T47D (cell line): ENCODE measurements at regions not wholly inside any gene's neighbourhood (a gene's known extent, or its start where the extent isn't known, plus 50 kb on each side); places are given as distances from the start of the nearest gene placed in this dataset.

Experiments
- DNase-seq, 2 experiments: peaks; one replicate each; pipeline versions ENCODE4 v3.0.0 to v3.0.0-alpha.2; 2011 to 2012; ENCODE audit warnings: low read depth in 1 of 2, low spot score in 1 of 2
- JUND ChIP-seq: IDR thresholded peaks from 2 replicates; pipeline ENCODE4 v1.6.1; 2012; ENCODE audit warnings: low read depth
- in situ Hi-C: cut with HindIII; loops from 2 replicates; pipeline ENCODE4 v1.10.0; 2016; ENCODE audit warnings: low sequenced_read_pairs, low pct_unique_long_range_greater_than_20kb

DNA sequence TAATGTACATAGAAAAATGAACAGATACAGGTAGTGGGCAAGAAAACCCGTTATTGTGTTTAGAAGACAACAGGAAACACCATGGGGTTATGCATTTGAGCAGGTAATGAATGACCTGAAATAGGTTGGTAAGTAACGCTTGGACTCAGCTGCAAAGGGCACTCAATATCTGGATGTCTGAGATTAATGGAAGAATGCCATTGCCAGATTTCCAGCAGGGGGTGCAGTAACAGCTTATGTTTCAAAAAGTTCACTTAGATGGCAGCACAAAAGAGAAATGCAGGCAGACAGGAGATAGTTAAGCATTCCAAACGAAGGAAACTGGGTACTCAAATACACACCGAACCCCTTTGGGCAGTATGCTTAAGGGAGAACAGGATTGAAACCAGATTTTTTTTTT is 285.5 kb upstream of the VLDLR start:
- DNase-seq = no peak
- TF ChIP-seq JUND = no peak
- in situ Hi-C loops = no loop called here

DNA sequence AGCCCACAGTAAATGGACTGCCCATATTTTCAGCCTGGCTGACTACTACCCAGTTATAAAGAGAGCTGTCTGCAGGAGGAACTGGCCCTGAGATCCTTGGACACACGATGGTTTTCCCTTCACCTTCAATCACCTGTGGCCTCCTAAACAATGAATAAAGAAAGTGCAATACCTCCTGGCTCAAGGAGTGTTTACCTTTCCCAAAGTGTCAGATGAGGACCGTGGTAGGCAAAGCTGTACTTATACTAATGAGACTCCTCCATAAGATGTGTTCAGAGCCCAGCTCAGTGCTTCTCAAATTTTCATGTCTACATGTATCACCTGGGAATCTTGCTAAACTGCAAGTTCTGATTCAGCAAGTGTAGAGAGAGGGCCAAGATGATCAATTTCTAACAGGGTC is 284.5 kb upstream of the VLDLR start:
- no peak for DNase-seq
- TF ChIP-seq JUND = no peak
- in situ Hi-C loops = no loop called here

DNA sequence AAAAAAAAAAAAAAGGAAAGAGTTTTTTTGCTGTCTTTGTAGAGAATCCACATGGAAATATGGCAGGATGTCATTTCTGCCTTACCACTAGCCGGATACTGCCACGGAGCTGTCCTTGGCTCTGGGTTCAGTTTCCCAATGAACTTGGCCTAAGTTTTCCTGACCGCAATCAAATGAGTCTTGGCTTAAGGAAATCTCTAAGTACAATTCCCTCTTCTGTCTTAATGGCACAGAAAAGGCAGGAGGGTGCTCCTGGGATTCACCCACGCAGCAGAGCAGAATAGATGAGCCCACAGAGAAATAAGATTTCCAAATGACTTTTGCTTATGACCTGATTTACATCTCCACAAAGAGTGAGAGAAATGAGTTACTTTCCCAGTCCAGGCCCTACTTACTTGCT is 284.0 kb upstream of the VLDLR start:
- DNase-seq = no peak
- in situ Hi-C loops = no loop called here
- TF ChIP-seq JUND = no peak

DNA sequence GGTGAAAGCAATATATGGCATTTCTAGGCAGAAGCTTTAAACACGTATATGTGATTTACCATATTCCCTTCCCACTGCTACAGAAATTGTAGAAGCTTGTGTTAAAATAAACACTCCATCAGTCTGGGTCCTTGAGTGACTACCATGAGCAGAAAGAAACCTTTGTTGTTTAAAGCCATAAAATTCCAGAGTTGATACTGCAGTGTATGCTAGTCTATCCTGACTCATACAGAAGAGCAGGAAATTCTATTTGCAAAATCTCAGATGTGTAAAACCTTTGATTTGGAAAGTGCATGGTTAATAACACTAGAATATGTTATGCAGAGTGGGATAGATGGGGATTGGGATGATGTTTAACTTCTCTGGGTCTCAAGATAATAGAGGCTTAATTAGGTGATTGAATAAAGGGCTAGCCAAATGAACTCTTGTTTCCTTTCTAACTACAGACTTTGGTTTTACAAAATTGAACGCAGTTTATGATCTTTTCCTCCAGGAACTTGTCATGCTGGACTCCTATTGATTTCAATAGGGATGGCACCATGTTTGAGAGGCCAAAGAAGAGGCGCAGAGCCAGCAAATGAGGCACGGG is 282.7 kb upstream of the VLDLR start:
- no peak for TF ChIP-seq JUND
- DNase-seq = no peak
- in situ Hi-C loops = no loop called here

DNA sequence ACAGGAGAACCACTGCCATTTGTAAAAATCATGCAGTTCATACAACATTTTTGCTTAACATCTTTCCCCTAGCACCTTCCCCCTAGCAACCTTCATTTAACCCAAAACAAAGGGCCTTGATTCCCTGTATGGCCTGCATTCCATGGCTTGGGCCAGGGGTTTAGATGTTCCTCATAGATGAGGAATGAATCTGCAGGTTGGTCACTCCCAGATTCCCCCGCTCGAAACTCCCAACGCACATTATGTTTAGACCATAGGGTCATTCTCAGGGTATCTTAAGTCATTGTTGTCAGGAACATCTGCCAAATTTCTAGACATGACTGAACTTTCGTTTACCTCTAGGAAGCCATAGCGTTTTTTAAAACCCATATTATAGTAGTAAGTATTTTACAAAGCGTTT is 282.2 kb upstream of the VLDLR start:
- no peak for DNase-seq
- in situ Hi-C loops = no loop called here
- TF ChIP-seq JUND = no peak

DNA sequence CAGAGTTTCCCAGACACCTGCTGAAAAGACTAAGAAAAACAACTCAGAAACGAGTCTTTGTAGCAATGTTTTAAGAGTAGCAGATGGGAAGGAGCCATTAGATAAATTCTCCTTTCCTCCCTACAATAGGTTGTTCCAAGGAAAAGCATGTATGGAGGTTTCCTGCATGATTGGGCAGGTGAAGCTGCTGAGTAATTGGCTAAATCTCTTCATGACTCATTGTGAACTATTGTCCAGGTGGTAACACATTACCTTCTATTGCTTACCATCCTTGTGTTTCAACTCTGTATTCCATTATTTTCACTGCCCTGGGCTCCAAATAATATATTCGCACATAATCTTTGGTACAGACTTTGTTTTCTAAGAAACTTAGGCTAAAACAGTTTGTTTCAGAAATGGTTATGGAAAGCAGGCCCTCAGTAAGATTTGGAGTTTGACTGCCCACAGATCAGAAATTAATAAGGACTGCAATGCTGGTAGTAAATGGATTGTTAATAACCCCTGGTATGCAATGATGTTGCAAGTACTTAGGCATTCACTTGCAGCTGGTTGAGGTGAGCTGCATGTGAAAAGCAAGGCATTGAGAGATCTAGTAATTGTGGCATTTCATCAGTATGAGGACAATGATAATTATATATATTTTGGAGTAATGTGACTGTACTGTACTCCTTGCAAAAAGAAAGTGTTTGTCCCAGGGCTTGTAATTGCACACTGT is 281.4 kb upstream of the VLDLR start:
- in situ Hi-C loops = no loop called here
- no peak for DNase-seq
- no peak for TF ChIP-seq JUND

DNA sequence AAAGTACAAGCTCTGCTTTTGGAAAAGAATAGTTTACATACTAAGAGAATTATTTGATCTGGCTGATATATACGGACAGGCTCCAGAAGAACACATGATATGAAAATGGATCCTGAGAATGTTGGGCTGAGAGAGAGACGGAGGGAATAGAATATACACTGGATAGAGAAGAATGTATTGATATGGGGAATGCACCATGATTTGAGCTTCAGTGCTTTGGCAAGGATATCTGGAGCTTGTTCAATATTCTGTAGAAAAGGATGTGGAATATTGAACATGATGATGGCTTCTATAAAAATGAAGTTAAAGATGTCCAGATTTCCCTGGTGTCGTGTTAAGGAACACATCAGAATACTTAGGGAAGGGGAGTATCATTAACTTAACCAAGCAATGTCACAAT is 280.5 kb upstream of the VLDLR start:
- no peak for DNase-seq
- in situ Hi-C loops = no loop called here
- TF ChIP-seq JUND = no peak

DNA sequence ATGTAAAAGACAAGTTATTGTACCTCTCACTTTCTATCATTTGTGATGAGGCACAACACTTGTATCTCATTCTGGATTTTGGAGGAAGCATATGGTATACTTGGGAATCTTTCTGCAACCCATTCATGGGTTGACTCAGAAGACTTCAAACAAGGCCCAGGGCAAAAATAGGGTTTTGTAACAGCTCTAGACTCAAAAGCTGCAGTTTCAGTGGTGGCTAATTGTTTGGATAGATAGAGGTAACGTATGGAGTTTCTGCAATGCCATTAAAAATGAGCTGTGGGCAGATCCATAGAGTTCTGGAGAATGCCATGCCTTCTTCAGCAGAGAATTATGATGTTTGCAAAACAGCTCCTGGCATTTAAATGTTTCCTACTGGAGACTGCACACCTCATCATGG is 279.6 kb upstream of the VLDLR start:
- in situ Hi-C loops = no loop called here
- DNase-seq = no peak
- TF ChIP-seq JUND = no peak

DNA sequence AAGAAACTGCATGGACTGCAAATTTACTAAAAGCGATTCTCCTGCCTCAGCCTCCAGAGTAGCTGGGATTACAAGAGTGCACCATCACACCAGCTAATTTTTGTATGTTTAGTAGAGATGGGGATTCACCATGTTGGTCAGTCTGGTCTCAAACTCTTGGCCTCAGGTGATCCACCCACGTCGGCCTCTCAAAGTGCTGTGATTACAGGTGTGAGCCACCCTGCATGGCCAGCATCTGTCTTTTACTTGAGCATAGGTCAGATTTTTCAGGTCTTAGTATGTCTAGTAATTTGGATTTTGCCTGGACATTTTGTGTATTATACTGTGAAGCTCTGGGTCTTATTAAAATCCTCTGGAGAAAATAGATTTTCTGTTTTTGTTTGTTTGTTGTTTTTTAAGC is 277.8 kb upstream of the VLDLR start:
- no peak for TF ChIP-seq JUND
- DNase-seq = no peak
- in situ Hi-C loops = no loop called here

DNA sequence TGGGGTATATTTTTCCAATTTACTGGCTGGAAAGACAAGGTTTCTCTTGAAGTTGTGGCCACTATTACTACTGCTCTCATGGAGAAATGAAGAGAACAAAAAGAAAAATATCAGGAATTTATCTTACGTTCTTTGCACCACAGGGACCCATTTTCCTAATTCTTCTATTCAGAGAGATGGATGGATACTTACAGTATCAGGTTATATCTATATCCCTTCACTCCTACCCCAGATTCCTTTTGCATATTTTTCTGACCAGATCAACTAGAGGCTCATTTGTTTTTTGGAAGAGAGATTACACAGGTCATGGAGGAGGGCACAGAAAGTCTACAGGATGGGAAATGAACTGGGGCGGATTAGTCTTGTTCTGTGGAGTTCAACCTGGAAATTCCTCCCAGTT is 277.2 kb upstream of the VLDLR start:
- no peak for DNase-seq
- TF ChIP-seq JUND = no peak
- in situ Hi-C loops = no loop called here

DNA sequence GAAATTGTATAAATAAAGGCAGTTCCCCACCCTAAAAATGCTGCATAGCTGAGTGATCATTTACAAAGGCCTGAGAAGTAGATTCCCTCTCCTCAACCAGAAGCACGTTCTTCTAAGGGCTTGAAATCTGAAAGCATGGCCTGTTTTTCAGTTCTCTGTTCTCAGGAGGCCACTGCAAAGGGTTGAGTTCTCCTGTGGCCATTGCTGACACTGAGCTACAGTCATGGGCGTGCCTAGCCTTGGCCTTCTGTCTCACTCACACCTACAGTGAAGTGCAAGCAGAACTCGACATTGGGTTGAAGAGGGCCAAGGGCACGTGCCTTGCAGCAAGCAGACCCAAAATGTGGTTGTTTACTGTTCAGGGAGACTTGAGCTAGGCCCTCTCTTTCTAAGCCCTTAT is 276.6 kb upstream of the VLDLR start:
- no peak for DNase-seq
- in situ Hi-C loops = no loop called here
- no peak for TF ChIP-seq JUND

DNA sequence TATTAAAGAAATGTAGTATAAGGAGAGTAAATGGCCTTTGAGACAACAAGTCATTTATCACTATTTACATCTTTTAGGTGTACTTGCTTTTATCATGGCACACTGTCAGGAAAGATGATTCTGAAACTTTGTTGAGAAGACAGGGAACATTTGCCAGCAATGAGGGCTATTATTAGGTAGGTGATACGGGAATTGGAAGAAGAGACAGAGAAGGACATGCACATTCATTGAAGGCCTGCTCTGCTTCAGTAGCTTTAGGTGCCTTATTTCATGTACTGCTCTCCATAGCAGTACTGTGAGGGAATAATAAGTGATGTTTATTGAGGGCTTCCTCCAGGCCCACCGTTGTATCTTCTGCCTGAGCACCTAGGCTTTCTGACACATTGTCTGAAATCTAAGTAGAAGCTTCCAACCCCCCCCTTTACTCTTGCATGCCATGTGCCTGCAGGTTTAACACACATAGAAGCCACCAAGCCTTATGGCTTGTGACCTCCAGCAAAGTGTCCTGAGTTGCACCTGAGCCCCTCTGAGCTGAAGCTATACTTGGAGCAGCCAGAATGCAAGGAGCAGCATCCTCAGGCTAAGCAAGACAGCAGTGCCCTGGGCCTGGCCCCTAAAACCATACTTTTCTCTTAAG is 275.2 kb upstream of the VLDLR start:
- TF ChIP-seq JUND = no peak
- no peak for DNase-seq
- in situ Hi-C loops = no loop called here

DNA sequence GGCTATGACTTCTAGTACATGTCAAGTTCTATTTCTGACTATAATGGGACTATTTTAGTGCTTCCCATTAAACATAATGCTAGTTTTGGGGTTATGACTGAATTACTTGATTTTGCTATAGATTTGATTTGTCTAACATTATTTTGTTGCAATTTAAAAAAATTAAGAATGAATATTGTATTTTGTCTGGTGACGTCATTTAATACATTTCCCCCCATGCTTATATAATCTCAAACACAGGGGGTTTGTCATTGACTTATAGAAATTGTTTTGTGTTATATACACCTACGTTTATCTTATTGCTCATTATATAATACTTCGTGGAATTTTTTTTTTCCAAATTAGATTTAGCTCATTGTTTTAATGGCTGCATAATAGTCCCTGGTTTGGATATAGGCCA is 270.3 kb upstream of the VLDLR start:
- DNase-seq = no peak
- TF ChIP-seq JUND = no peak
- in situ Hi-C loops = no loop called here
